HG03354 (cell line): ENCODE measurements at regions not wholly inside any gene's neighbourhood (a gene's known extent, or its start where the extent isn't known, plus 50 kb on each side); places are given as distances from the start of the nearest gene placed in this dataset.
"Not testable (repeated sequence)": the region's sequence is repeated elsewhere in the genome, so short reads cannot be mapped to it uniquely, and the experiment has no call there.

ENCODE experiments used
- ATAC-seq: cut with Tn5 transposase; IDR thresholded peaks from one replicate; pipeline ENCODE4 v1.9.1; 2021; ENCODE audit warnings: mild to moderate bottlenecking; ENCODE audit not compliant: unreplicated experiment, poor library complexity, severe bottlenecking

GRCh38 chr2:5132281-5132680, 559.9 kb upstream of the SOX11 start:
- ATAC-seq = no peak

DNA sequence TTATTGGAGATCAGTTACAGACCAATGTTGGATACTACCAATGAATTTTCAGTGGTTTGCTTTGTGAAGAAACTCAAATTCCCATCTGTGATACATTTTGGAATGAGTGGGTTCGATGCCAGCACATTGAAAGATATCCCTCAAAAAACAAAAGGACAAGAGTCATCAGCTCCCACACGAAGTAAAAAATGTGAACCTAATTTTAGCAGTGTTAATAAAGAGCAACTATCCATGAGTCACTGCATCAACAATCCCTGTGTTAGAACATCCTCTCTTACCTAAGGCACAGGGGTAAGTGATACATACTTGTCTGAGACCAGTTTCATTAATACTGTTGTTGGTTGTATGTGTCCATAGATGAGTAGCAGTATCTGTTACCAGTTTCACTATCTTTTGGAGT, 551.8 kb upstream of the SOX11 start:
- ATAC-seq = no peak

DNA sequence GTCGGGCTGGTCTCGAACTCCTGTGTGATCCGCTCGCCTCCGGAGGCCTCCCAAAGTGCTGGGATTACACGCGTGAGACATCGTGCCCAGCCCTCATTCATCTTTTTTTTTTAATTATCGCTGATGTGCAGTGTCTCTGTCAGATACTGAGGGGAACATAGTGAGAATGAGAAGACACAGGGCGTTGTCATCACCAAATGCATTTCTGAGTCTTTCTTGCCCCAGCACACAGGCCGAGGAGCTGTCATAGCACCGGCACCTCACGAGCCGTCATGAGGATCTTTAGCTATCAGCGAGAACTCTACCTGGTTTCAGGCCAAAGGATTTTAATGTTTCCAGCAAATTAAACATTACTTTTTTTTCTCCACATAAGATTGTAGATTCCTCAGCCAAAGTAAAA, 548.0 kb upstream of the SOX11 start:
- ATAC-seq = no peak

DNA sequence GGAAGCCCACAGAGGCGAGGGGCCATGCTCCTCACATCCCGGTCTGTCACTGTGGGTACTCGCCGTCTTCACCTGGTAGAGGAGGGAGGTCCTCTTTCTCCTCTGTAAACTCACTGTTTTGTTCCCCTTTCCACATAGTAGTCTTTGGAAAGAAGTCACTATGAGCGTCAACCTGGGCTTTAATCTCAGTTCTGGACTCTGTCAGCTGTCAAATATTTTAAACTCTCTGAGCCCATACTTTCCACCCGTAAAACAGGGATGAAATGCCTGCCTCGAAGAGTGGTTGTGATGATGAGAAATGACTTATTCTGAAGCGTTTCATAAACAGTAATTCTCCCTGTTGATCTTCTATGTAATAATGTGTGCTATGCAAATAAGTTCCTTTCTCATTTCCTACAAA, 547.1 kb upstream of the SOX11 start:
- no peak for ATAC-seq

- no peak for ATAC-seq
Observed at GRCh38 chr2:5145801-5146200, 546.4 kb upstream of the SOX11 start.

GRCh38 chr2:5148392-5149085, 543.6 kb upstream of the SOX11 start:
- ATAC-seq = no peak

DNA sequence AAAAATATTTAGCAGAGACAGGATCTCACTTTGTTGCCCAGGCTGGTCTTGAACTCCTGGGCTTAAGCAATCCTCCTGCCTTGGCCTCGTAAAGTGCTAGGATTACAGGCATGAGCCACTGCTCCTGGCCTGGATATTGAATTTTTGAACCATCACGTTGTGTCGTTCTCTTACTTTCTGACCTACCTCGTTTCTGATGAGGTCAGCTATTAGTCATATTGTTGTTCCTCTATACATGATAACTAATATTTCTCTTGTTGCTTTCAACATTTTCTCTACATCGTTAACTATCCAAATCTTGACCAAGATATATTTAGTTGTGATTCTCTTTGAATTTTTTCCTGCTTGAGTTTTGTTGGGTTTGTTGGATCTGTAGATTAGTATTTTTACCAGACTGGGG, 541.3 kb upstream of the SOX11 start:
- ATAC-seq = no peak

- no peak for ATAC-seq
Observed at GRCh38 chr2:5164776-5165525, 527.2 kb upstream of the SOX11 start.

DNA sequence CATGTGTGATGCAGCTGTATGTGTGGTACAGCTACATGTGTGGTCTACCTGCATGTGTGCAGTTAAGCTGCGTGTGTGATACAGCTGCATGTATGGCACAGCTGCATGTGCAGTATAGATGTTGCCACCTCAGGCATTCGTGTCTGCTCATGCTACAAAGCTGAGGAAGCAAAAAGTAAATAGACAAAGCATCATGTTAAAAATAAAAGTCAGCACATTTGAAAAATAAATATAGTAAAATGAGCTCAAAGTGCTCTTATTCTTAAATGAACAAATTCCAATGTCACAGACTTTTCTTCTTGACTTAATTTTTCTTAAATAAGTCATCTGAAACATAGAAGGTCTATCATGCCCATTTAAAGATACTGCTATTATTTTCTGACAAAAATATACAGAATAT, 519.3 kb upstream of the SOX11 start:
- no peak for ATAC-seq

- no peak for ATAC-seq
Observed at GRCh38 chr2:5173876-5174535, 518.2 kb upstream of the SOX11 start.

DNA sequence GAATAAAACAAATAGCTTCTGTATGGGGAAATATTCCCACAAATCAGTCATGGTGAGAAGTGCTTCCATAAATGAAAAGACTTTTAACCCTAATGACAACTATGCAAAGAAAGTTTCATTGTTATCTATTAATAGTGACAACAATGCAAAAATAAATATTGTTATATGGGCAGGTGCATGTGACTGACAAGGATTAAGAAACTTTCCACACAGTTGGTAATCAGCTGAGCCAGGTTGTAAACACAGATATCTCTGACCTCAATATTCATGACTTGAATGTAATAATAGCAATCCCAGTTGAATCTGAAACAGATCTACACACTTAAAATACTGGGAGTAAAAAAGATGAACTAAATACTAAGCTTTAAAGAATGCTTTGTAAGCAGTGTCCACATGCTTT, 517.0 kb upstream of the SOX11 start:
- ATAC-seq = no peak

DNA sequence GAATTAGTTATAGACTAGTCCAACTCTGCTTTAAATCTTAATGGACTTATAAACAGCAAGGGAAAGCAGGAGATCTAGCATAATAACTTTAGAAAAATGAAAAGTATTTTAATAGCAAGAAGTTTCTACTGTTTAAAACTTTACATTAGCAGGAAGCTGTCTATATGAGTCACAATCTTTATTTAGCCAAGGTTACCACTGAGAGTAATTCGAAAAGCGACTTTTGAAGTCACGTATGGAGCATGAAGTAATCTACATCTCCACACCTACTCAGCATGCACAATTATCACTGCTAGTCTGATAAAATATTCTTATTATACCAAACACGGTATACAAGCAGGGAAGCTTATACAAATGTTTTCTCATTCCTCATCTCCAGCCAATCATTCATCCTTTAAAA, 515.4 kb upstream of the SOX11 start:
- no peak for ATAC-seq

GRCh38 chr2:5183031-5183430, 509.2 kb upstream of the SOX11 start:
- ATAC-seq = no peak

DNA sequence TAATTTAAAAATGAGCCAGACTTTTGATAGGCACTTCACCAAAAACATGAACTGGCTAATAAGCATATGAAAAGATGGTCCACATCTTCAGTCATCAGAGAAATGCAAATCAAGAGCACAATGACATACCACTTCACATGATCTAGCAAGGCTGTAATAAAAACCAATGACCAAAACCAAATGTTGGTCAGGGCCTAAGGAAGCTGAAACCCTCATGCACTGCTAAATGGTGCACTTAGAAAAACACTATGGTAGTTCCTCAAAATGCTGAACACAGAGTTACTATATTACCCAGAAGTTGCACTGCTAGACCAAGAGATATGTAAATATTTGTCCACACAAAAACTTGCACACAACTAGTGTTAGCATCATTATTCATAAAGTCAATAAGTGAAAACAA, 504.9 kb upstream of the SOX11 start:
- ATAC-seq = no peak

GRCh38 chr2:5188636-5189035, 503.5 kb upstream of the SOX11 start:
- ATAC-seq = no peak

- no peak for ATAC-seq
Observed at GRCh38 chr2:5190023-5190422, 502.2 kb upstream of the SOX11 start.

DNA sequence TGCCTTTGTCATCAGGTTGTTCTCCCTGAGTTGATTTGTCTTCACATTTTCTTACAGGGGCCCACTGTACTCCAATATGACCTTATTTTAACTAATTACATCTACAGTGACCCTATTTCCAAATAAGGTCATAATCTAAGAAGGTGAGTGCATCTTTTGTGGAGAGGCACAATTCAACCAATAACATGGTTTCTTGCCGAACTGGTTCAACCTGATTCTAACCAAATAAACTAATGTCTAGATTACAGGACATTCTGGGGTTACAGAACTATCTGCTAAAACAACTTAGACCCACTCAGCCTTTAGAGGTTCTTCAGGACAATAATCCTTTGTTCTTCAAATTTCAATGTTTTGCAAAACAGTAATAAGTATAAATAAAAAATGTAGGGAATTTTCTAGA, 496.5 kb upstream of the SOX11 start:
- ATAC-seq = no peak

DNA sequence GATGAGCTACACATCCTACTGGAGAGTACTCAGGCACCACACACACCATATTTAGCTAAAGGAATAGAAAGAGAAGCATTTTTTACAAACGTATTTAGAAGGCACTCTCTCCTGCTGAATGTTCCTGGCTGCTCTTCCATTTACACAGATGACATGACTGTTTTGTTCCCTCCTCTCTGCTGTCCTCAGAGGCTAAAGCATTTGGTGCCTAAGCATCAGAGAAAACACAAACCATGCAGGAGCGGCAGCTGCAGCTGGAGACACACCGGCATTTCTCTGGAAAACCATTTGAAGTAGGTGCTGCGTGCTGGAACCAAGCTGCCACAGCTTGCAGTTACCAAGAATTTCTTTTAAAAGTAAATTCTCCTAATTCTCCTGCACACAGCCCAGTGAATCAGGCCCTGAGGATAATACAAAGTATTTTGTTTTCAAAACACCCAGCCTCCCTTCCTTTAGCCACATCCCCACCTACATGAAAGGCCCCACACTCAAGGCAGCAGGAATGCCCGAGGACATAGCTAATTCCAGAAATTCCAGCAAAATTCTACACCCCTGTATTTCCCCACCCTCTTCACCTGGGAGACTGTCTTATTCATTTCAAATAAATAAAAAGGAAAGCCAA, 488.9 kb upstream of the SOX11 start:
- no peak for ATAC-seq

- ATAC-seq = not testable (repeated sequence)
Observed at GRCh38 chr2:5206742-5207141, 485.4 kb upstream of the SOX11 start.

DNA sequence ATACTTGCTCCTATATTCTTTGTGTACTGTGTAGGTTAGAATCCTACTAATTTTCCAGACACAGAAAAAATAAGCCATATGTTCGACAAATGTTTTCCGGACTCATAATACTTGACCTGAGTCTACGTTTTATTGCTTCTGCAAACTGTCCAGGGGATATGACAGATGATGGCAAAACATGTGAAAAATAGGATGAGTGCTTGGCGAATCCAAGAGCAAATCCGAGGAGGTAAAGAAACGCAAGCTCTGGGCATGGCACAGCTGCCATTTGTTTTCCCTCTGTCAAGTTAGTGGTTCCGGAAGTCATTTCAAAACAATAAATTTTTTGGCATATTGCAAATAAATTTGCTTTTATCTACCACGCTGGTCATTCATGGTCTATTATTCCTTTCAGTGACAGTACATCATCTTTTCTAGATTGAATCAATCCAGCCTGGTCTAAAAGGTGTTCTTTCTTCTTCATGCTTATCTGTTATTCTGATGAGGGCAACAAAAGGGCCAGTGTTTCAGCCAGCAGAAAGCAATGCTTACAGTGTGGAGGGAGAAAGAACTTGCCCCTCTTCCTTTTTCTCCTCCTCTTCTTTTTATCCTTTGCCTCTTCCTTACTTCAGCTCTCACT, 476.1 kb upstream of the SOX11 start:
- no peak for ATAC-seq
